ENCODE measurements at regions not wholly inside any gene's neighbourhood (a gene's known extent, or its start where the extent isn't known, plus 50 kb on each side); places are given as distances from the start of the nearest gene placed in this dataset.

DNA sequence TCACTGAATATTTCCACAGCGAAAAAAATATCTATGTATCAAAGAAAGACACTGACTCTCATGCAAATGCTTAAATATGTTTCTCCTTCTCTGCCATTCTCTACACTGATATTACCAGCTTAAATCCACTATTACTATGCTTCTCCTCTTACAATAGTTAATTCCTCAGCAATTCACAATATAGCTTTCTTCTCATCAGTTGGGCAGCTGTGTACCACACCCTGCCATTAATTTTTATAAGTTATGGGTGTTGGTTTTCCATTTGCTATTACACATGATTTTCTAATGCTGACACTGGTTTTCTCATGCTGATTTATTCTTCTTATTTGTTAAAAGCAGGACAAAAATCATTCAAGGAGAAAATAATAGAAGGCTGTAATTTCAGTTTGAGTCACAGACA, 251.8 kb downstream of the TBX15 start:
- DNase-seq (ENCODE audit: low read depth, low spot score): no peak

DNA sequence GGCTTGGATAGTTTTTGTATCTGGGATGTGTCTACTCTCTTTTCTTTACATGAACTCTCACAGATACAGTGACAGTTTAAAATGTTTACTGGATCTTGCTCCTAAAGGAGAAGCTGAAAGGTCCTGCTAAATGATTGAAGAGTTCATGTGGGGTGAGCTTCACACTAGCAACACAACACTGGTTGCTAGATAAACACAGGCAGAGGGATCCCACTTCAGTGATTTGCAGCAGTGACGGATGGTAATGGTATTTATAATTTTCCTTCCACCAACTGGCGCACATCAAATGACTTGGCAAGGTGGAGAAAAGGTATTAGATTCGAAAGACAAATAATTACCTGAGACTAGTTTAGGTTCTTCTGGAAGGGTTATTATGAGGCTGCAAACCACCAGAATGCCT, 270.2 kb downstream of the TBX15 start:
- DNase-seq (ENCODE audit: low read depth, low spot score): no peak

DNA sequence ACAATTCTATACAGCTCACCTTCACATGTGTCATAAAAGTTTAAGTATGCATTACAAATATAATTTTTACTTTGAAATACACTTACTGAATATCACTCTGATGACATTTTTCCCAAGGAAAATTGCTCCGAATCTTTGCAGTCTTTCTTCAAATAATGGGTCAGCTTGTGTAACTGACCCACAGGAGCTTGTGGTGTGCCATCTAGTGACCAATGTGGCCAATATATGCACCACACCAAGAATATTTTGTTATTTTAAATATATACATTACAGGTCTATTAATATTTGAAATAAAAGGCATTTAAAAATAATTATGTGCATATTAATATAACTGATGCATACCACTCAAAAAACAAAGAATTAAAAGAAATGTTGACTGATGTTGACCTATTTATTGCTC, 271.4 kb downstream of the TBX15 start:
- DNase-seq (ENCODE audit: low read depth, low spot score): no peak

DNA sequence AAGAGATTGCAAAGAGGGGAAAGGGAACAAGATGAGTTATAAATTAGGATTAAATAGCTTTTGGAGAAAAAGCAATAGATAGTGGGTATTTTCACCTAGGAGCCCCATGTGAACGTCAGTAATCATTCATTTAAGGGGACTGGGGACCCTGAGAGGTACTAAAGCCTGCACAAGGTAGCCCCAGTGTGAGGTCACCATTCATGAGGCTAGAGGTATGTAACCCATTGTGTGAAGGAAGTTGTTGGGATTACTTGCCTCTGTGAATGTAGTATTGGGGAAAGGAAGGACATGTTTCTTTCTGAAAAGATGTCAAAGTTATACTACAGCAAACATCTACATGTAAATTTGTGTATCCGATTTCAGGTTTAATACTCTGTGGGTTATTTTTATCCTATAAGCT, 276.8 kb downstream of the TBX15 start:
- no peak for DNase-seq (ENCODE audit: low read depth, low spot score)

DNA sequence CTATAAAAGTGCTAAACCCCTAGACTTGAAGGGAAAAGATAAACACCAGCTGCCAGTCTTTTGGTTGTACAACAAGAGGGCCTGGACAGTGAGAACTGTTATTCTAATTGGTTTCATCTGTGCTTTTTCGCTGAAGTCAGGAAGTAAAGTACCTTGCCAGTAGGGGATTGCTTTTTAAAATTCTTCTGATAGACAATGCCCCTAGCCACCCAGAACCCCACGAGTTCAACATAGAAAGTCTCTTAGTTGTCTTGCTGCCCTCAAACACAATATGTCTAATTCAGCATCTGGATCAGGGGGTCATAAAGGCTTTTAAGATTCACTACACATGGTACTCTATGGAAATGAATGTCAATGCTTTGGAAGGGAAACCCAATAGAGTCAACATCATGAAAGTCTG, 289.2 kb downstream of the TBX15 start:
- DNase-seq (ENCODE audit: low read depth, low spot score): no peak

DNA sequence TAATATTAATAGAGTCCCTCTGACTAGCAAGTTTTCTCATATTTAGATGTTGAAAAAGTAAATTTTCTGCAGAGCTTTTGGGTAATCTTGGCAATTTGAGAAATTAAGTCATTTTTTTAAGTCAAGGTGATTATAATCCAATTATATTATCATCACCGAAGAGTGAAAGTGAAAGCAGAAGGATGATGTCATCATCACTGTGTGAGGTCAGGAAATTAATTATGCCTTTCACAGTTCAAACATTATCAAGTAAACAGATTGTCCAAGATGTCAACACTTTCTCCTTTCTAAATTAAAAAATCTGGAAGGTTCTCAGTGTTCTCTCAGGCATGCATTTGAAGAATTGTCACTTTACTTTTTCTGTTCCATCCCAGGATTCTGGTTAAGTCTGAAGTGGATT, 296.0 kb downstream of the TBX15 start:
- no peak for DNase-seq (ENCODE audit: low read depth, low spot score)

DNA sequence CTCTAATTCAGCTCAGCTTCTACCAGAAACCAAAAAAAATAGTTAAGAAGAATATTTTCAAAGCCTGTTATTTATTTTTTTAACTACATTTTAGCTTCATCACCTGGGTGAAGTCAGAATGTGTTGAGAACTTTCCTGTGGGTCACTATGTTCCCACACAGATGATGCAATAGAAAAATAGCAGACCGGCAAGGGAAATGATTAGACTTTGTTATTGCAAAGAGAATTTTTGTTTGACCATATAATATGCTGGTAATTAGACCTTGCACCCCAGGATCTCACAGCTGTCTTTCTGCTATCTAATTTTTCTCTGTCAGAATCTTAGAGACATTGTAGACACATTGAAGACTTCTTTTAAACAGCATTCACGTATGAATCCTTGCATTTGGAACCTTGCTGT, 299.3 kb downstream of the TBX15 start:
- DNase-seq (ENCODE audit: low read depth, low spot score): no peak

DNA sequence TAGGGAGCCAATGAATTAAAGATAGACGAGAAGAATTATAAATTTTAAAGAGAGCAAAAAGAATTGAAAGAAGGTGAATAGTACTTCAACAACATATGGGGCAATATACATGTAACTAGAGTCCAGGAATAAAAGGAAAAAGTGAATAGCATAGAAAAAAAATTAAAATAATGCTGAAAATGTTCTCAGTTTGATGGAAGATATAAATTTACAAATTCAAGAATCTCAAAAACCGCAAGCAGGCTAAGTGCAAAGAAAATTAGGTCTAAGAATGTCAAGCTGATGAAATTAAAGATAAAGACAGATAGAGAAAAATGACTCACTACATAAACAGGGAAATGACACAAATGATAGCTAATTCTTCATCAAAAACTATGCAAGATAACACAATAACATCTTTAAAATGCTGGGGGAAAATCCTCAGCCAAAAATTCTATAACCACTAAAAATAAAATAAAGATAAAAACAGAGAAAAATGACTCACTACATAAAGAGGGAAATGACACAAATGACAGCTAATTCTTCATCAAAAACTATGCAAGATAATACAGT, 326.3 kb downstream of the TBX15 start:
- DNase-seq (ENCODE audit: low read depth, low spot score): no peak

DNA sequence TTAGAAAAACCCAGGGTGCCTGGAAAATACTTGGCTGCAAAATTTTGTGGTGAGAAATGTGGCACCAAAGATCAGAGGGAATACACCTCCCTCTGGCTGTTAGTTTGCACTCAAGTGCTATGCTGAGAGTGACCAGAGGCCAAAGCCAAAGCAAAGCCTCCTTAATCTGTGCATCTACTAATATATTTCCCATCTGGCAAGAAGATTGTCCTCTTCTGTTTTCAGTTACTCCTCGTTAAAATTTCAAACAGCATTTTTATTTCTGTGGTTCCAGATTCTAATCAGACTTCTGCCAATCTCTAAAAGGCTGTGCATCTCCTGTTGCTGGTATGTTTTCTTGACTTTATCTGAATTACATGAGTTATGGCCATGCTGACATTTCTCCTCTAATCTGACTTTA, 327.4 kb downstream of the TBX15 start:
- no peak for DNase-seq (ENCODE audit: low read depth, low spot score)

DNA sequence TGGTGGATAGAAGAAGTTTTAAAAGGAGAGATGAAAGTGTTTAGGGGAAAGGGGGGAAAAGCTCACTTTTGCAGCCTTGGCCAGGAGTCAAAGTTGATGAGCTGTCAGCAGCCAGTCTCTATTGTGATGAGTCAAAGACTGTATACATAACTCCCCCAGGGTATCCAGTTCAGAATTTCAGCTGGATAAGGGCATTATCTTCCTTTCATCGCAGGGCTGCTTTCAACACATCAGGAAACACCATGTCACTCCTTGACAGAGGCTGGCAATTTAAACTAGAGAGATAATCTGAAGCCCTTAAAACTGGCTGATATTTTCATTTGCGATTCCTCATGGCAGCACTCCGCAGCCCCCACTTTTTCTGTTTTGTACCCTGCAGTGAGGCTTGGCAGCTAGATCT, 328.5 kb downstream of the TBX15 start:
- DNase-seq (ENCODE audit: low read depth, low spot score): no peak

DNA sequence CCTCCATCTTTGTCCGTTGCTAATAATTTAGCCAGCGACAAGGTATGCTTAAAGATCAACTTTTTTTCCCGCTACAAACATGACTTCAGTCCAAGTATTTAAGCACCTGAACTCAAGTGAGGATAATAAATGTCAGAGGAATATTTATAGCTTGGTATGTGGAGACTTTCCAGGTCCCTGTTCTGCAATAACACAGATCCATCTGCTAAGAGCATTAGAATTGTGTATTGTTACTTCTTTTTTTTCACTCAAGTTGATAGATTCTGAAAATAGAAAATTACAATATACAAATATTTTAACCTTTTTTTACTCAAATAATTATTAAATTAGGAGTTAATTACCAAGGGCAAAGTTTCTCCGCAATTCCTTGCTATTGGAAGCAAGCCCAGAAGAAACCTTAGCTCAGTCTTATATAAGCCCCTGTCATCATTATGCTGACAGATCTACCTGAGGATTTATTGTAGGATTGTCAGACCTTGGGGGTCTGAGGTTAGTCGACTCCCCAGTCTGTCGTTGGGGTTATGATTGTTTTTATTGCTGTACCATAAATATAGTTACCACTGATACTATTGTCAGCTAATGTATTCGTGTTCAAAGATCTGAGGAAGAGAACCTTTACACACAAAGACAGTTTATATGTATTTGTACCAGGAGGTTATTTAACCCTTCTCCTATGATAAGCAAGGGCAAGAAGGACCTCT, 337.9 kb downstream of the TBX15 start:
- no peak for DNase-seq (ENCODE audit: low read depth, low spot score)

DNA sequence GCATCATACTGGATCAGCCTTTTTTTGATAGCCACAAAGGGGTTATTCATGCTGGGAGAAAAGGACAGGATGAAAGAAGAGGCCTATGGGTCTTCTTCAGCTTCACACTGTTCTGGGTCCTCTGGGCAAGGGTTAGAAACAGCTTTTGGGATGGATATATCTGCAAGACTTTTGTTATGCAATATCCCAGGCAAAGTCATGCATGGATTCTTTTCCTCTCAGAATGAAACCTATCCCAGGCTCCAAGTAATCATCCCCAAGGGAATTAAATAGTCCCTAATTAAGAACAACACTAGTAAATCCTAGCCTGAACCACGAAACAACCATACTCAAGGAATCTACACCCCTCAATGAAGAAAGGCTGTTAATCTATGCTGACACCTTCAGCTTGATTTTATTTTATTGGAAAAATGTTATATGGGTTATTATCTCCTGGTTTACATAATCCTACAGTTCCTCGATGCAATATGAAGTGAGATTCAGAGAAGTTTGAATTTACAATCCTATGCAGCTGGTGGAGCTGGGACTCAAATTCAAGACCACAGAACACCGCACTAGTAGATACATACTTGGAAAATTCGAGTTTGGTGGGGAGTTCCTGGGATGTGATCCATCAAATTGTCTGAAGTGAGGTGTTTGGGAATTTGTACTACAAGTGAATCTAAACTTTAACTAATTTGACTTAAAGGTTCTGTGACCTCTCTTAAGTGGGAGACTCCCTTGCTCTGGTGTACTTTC, 338.6 kb downstream of the TBX15 start:
- no peak for DNase-seq (ENCODE audit: low read depth, low spot score)

DNA sequence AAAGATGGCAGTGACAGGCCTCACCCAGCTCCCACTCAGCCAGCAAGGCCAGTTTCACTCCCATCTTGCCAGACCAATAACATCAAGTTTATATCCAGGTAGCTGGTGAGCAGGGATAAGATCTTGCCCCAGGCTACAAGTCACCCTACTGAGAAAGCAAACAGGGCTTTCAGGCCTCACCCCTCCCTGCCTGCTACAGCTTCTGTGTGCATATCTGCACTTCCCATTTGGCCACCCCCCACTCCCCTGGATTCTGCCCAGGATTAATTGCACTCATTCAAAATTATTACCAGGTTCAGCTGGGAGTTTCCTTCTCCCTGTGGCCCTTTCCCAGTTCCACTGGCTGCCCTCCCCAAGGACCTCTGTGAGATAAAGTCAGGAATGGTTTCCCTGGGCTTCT, 352.1 kb downstream of the TBX15 start:
- DNase-seq (ENCODE audit: low read depth, low spot score): no peak

DNA sequence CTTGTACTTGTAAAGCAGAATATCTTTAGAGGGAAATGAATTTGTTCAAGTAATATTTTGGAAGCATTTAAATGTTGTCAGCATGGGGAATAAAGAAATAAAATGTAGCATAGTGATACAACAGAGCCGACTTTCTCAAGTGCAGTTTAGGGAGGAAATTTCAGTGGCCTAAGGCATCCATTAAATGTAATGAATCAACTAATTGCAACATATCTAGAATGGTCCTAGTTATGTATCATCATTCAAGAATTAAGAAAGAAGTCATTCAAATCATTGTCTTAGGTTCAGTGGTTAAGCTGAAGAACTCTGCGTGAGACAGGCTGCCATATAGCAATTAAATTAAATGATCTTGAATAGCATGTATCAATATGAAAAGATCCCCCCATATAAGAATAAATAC, 360.7 kb downstream of the TBX15 start:
- no peak for DNase-seq (ENCODE audit: low read depth, low spot score)

DNA sequence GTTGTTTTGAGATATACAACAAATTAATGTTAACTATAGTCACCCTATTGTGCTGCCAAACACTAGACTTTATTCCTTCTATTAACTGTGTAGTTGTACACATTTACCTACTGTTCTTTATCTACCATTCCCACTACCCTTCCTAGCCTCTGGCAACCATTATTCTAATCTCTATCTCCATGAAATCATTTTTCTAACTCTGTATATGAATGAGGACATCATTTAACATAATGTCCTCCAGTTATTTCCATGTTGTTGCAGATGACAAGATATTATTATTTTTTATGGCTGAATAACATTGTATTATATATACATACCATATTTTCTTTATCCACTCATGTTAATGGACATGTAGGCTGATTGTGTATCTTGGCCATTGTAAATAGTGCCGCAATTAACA, 366.3 kb downstream of the TBX15 start:
- no peak for DNase-seq (ENCODE audit: low read depth, low spot score)

DNA sequence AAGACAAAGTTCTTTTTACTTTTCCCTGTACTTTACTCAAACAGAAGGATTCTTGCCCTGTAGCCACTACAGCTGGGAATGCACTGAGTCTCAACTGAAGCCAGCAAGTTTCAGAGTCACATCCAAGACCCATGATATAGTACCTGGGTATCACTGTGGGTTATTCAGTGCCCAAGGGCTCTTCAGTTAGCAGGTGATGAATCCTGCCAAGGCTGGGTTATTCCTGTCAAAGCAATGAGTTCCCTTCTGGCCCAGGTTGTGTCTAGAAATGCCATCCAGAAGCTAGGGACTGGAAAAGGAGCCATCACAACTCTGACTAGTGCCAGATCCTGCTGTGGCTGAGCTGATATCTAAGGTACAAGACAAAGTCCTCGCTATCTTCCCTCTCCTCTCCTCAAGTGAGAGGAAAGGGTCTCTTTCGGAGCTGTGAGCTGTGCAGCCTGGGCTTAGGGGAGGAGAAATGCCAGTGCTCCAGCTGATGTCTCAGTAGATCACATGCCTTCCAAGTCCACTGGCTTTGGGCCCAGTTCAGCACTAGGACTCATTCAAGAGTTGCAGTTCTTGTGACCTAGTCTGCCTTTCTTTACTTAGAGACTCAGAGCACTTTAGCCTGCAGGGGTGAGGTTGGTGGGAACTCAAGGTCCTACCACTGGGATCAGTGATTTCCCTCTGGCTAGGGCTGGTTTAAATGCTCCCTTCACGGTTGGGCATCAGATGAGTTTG, 369.4 kb downstream of the TBX15 start:
- no peak for DNase-seq (ENCODE audit: low read depth, low spot score)

DNA sequence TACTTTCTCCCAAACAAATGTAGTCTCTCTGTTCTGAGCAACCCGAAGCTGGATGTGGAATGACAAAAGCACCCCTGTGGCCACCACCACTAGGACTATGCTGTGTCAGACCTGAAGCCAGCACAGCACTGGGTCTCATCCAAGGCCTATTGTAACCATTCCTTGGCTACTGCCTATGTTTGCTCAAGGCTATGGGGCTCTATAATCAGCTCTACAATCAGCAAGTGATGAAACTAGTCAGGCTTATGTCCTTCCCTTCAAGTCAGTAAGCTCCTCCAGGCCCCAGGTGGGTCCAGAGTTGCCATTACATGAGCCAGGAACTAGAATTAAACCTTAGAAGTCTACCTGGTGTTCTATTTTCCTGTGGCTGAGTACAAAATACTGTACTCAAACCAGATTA, 370.2 kb downstream of the TBX15 start:
- DNase-seq (ENCODE audit: low read depth, low spot score): no peak

DNA sequence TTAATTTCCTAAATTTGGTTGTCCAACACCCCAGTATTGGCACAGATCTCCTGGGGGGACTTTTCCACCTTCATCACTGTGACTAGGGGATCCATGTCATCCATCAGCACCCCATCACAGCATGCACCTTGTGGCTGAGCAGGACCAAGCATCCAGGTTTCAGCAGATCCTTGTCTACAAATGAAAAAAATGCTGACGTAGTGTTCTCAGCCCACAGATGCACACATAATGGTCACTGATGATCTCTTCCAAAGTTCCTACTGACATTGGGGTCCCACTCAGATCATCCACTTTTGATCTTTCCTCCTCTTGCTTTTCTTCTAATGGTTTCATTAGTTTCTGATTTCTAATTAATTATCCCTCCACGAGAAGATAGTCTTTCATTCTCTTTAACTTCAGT, 373.1 kb downstream of the TBX15 start:
- DNase-seq (ENCODE audit: low read depth, low spot score): no peak

DNA sequence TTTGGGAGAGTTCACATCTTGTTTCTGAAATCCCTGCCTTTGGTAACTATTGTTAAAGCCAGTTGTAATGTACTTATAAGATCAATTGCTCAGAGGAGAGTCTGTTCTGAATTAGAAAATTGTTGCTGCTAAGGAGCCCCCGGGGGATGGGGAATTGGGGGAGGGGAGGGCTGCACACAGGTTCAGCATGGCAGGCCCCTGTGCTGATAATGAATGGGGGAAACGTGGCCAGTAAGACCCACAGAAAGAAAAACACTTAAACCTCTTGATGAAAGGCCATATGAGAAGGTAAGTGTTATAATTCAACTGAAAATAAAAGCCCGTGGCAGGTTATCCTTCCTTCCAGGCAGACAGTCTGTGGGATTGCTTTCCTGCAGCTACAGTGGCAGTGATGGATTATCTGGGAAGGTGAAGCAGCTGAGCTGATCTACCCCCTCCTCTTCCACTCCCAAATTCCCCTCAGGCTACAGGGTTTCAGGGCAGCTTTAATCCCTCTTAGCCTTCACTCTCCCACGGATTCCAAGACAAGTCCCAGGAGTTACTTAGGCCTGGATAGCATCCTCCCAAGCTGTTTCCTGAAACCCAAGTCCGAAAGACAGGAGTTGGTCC, 398.8 kb downstream of the TBX15 start:
- no peak for DNase-seq (ENCODE audit: low read depth, low spot score)

DNA sequence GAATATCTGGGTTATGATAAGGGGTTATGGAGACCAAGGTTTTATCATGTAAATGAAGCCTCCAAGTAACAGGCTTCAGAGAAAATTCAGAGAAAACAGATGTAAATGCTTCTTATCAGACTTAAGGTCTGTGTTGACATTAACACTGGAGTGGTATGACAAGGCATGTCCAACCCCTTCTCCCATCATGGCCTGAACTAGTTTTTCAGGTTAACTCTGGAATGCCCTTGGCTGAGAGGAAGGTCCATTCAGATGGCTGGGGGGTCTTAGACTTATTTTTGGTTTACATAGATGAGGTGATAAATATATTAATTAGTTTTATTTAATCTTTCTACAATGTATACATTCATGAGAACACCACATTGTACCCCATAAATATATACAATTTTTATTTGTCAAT, 399.6 kb downstream of the TBX15 start:
- no peak for DNase-seq (ENCODE audit: low read depth, low spot score)

DNA sequence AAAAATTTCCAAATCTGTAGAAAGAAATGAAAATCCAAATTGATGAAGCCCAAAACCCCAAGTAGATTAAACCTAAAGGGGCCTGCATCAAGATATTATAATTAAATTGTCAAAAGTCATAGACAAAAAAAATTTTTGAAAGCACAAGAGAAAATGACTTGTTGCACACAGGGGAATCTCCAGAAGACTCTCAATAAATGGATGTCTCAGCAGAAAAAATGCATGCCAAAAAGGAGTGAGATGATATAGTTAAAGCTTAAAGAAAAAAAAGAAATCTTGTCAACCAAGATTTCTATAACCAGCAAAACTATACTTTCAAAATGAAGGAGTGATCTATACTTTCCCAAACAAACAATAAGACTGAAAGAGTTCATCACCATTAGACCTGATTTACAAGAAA, 393.2 kb upstream of the SPAG17 start:
- no peak for DNase-seq (ENCODE audit: low read depth, low spot score)

DNA sequence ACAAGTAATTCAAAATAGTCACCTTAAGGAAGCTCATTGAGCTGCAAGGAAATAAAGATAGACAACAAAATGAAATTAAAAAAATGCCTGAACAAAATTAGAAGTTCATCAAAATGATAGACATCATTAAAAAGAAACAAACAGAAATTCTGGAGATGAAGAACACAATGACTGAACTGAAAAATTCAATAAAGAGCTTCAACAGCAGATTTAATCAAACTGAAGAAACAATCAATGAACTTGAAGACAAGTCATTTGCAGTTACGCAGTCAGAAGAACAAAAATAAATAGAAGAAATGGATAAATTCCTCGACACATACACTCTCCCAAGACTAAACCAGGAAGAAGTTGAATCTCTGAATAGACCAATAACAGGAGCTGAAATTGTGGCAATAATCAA, 390.0 kb upstream of the SPAG17 start:
- no peak for DNase-seq (ENCODE audit: low read depth, low spot score)
